ENCODE measurements at regions not wholly inside any gene's neighbourhood (a gene's known extent, or its start where the extent isn't known, plus 50 kb on each side); places are given as distances from the start of the nearest gene placed in this dataset.

DNA sequence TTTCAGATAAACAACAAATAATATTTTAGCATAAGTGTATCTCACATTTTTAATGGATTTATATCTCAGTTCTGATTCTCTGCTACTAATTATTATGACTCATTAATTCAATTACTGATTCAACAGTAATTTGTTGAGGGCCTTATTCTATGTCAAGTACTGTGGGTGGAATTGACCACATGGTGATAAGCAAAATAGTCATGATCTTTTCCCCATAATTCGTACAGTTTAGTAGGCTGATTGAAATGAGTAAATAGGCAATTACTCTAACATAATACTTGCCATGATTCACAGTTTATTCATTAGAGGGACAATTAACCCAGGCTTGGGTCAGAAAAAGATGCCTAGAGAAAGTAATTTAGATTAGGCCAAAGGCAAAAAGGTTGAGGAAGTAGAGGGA, 60.9 kb upstream of the SLC4A7 start:
- no peak for TF ChIP-seq NR3C1 (CRISPR knock-in tag; IDR thresholded peaks at IDR 0.05)
- TF ChIP-seq REPIN1 (CRISPR knock-in tag; IDR thresholded peaks at IDR 0.05; ENCODE audit: borderline replicate concordance, low read depth) = no peak
- no peak for TF ChIP-seq TBL1XR1 (IDR thresholded peaks at IDR 0.05; ENCODE audit: borderline replicate concordance, low read length, partially characterized antibody)
- TF ChIP-seq MTF1 (CRISPR knock-in tag; IDR thresholded peaks at IDR 0.05) = no peak
- TF ChIP-seq NFE2L1 (CRISPR knock-in tag; IDR thresholded peaks at IDR 0.05; ENCODE audit: borderline replicate concordance) = no peak
- TF ChIP-seq, protein P1, sequence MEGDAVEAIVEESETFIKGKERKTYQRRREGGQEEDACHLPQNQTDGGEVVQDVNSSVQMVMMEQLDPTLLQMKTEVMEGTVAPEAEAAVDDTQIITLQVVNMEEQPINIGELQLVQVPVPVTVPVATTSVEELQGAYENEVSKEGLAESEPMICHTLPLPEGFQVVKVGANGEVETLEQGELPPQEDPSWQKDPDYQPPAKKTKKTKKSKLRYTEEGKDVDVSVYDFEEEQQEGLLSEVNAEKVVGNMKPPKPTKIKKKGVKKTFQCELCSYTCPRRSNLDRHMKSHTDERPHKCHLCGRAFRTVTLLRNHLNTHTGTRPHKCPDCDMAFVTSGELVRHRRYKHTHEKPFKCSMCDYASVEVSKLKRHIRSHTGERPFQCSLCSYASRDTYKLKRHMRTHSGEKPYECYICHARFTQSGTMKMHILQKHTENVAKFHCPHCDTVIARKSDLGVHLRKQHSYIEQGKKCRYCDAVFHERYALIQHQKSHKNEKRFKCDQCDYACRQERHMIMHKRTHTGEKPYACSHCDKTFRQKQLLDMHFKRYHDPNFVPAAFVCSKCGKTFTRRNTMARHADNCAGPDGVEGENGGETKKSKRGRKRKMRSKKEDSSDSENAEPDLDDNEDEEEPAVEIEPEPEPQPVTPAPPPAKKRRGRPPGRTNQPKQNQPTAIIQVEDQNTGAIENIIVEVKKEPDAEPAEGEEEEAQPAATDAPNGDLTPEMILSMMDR (CRISPR knock-in tag; IDR thresholded peaks at IDR 0.05) = no peak
- no peak for TF ChIP-seq ZIK1 (CRISPR knock-in tag; IDR thresholded peaks at IDR 0.05; ENCODE audit: borderline replicate concordance, low read depth)
